ENCODE measurements at regions not wholly inside any gene's neighbourhood (a gene's known extent, or its start where the extent isn't known, plus 50 kb on each side); places are given as distances from the start of the nearest gene placed in this dataset.

- no peak for TF ChIP-seq POLR2A (IDR thresholded peaks at IDR 0.05)
- no peak for TF ChIP-seq CTCF (IDR thresholded peaks at IDR 0.05)
Measured at GRCh38 chr2:138244501-138244925, 257.1 kb upstream of the SPOPL start.

All from Peyer's patch (tissue), 4 donors.